OCI-LY7 (cell line): ENCODE measurements at regions not wholly inside any gene's neighbourhood (a gene's known extent, or its start where the extent isn't known, plus 50 kb on each side); places are given as distances from the start of the nearest gene placed in this dataset.

ENCODE experiments used
- BruUV-seq: library from RNA; stranded (reverse); fragments of 400-500 nt; replicated peaks from 2 replicates; lab custom pipeline; 2021; lab: Mats Ljungman, UMichigan
- CTCF ChIA-PET: fragments of 300-600 bp; sonication (Branson Sonifier 250); formaldehyde crosslinking; loops from one replicate; lab custom pipeline; 2022; ENCODE audit warnings: antibody characterized with exemption; ENCODE audit not compliant: unreplicated experiment; lab: Charles Lee
- POLR2A ChIA-PET: fragments of 300-600 bp; sonication (Branson Sonifier 250); formaldehyde crosslinking; loops from one replicate; lab custom pipeline; 2022; ENCODE audit warnings: antibody characterized with exemption; lab: Charles Lee
- DNase-seq: peaks from one replicate; pipeline ENCODE4 v3.0.0-alpha.2; 2015; ENCODE audit warnings: low spot score
- H2AFZ ChIP-seq: fragments of 200-600 bp; sonication (generic), shearing (Covaris generic); 2 replicates; pipeline ENCODE4 v1.6.1; 2014; ENCODE audit warnings: mild to moderate bottlenecking, antibody characterized with exemption, low read length, moderate library complexity
- H3K27ac ChIP-seq: fragments of 200-600 bp; sonication (generic); 2 replicates; pipeline ENCODE4 v1.5.1; 2014; ENCODE audit warnings: mixed run types, low read depth, mild to moderate bottlenecking, moderate library complexity, low read length, inconsistent platforms; ENCODE audit not compliant: poor library complexity, severe bottlenecking
- H3K36me3 ChIP-seq: fragments of 200-600 bp; sonication (generic); 2 replicates; pipeline ENCODE4 v1.6.1; 2014; ENCODE audit warnings: mild to moderate bottlenecking, antibody characterized with exemption, low read length, moderate library complexity, mixed read lengths; ENCODE audit not compliant: insufficient read depth
- H3K4me1 ChIP-seq: fragments of 200-600 bp; sonication (generic); 2 replicates; pipeline ENCODE4 v1.5.1; 2014; ENCODE audit warnings: mild to moderate bottlenecking, low read length; ENCODE audit not compliant: insufficient read depth, poor library complexity, severe bottlenecking
- H3K4me2 ChIP-seq: fragments of 200-600 bp; sonication (generic); 2 replicates; pipeline ENCODE4 v1.6.1; 2014; ENCODE audit warnings: mild to moderate bottlenecking, low read length
- H3K4me3 ChIP-seq: fragments of 200-600 bp; sonication (generic); 2 replicates; pipeline ENCODE4 v1.5.1; 2014; ENCODE audit warnings: mild to moderate bottlenecking, low read depth, low read length; ENCODE audit not compliant: poor library complexity, severe bottlenecking
- H3K79me2 ChIP-seq: fragments of 200-600 bp; sonication (generic); 2 replicates; pipeline ENCODE4 v1.6.1; 2016; ENCODE audit warnings: low read depth, mild to moderate bottlenecking, low read length, moderate library complexity, mixed read lengths; ENCODE audit not compliant: insufficient read depth
- H3K9me2 ChIP-seq: fragments of 200-600 bp; sonication (generic); 2 replicates; pipeline ENCODE4 v1.6.1; 2016; ENCODE audit warnings: mild to moderate bottlenecking, low read length, mixed read lengths; ENCODE audit not compliant: insufficient read depth
- H3K9me3 ChIP-seq: fragments of 200-600 bp; sonication (generic); 2 replicates; pipeline ENCODE4 v1.6.1; 2014; ENCODE audit warnings: mild to moderate bottlenecking, mixed run types, low read length, mixed read lengths
- H4K20me1 ChIP-seq: fragments of 200-600 bp; sonication (generic); 2 replicates; pipeline ENCODE4 v1.6.1; 2014; ENCODE audit warnings: mild to moderate bottlenecking, antibody characterized with exemption, low read length, moderate library complexity, mixed read lengths; ENCODE audit not compliant: insufficient read depth
- CTCF ChIP-seq: fragments of 200-600 bp; sonication (generic); conservative IDR thresholded peaks from 2 replicates; pipeline ENCODE4 v1.5.1; 2014; ENCODE audit warnings: mild to moderate bottlenecking, antibody characterized with exemption, low read length, moderate library complexity, mixed read lengths
- EZH2phosphoT487 ChIP-seq: fragments of 200-600 bp; sonication (generic); IDR thresholded peaks from 2 replicates; pipeline ENCODE4 v1.6.1; 2018; ENCODE audit warnings: low read depth, borderline replicate concordance, mild to moderate bottlenecking, mixed run types, antibody characterized with exemption, low read length, moderate library complexity, mixed read lengths
- intact Hi-C: fragments of 100-400 bp; cut with micrococcal nuclease; formaldehyde crosslinking; loops from one replicate; pipeline ENCODE4 v1.10.0; 2022; ENCODE audit not compliant: unreplicated experiment

- Histone ChIP-seq H3K9me3 (no peaks in the 10 kb centered on the region), H3K79me2 (no peaks in the 10 kb centered on the region), H3K4me3 (no peak overlapping the region), H3K4me2 (no peak overlapping the region), H3K36me3 (no peaks in the 10 kb centered on the region), H3K9me2 (no peaks in the 10 kb centered on the region), H3K4me1 (no peaks in the 10 kb centered on the region), H2AFZ (no peak overlapping the region), H3K27ac (no peak overlapping the region), H4K20me1 (no peaks in the 10 kb centered on the region)
- no peak for TF ChIP-seq CTCF
- TF ChIP-seq EZH2phosphoT487: no peak
- ChIA-PET POLR2A (no interaction called here), CTCF (no interaction called here)
- intact Hi-C loops: no loop called here
- DNase-seq: no peak
- no TSS peak for BruUV-seq
Observed at GRCh38 chr6:145119081-145119480, 616.2 kb downstream of the EPM2A start.

DNA sequence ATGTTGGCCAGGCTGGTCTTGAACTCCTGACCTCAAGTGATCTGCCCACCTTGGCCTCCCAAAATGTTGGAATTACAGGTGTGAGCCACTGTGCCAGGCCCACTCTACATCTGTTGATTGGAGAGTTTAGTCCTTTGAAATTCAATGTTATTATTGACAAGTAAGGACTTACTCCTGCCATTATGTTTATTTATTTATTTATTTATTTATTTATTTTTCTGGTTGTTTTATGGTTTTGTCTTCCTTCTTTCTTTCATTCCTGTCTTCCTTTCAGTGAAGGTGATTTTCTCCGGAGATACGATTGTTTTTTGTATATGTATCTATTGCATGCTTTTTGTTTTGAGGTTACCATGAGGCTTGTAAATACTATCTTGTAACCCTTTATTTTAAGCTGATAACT lies 602.6 kb downstream of the EPM2A start:
- Histone ChIP-seq H3K4me2 (no peak overlapping the region), H2AFZ (no peak overlapping the region), H3K9me3 (no peaks in the 10 kb centered on the region), H3K79me2 (no peaks in the 10 kb centered on the region), H3K27ac (no peak overlapping the region), H3K36me3 (no peaks in the 10 kb centered on the region), H4K20me1 (no peaks in the 10 kb centered on the region), H3K4me3 (no peak overlapping the region), H3K4me1 (no peaks in the 10 kb centered on the region), H3K9me2 (no peaks in the 10 kb centered on the region)
- TF ChIP-seq EZH2phosphoT487 (no peak), CTCF (no peak)
- intact Hi-C loops: no loop called here
- no TSS peak for BruUV-seq
- no peak for DNase-seq
- ChIA-PET POLR2A (interaction anchor here (0.6 kb wide), 1 partner anchor 59 kb away, joined by 4 read pairs; no protein-coding TSS in a partner anchor), CTCF (no interaction called here)

- ChIA-PET CTCF (no interaction called here), POLR2A (interaction anchor here (0.6 kb wide), 1 partner anchor 429 kb away, joined by 3 read pairs; no protein-coding TSS in a partner anchor)
- DNase-seq: no peak
- H2AFZ ChIP-seq: no peak overlapping the region
- no peak overlapping the region for H3K27ac ChIP-seq
- no TSS peak for BruUV-seq
- intact Hi-C loops: no loop called here
- H3K9me3 ChIP-seq: no peaks in the 10 kb centered on the region
- H3K79me2 ChIP-seq: no peaks in the 10 kb centered on the region
- no peaks in the 10 kb centered on the region for H3K9me2 ChIP-seq
- TF ChIP-seq EZH2phosphoT487 (no peak), CTCF (no peak)
- H4K20me1 ChIP-seq: no peaks in the 10 kb centered on the region
- H3K4me1 ChIP-seq: no peaks in the 10 kb centered on the region
- H3K4me3 ChIP-seq: no peak overlapping the region
- H3K4me2 ChIP-seq: no peak overlapping the region
- no peaks in the 10 kb centered on the region for H3K36me3 ChIP-seq
Observed at GRCh38 chr6:145135702-145136101, 599.6 kb downstream of the EPM2A start.
